Uterus (tissue), 2 donors: ENCODE measurements at regions not wholly inside any gene's neighbourhood (a gene's known extent, or its start where the extent isn't known, plus 50 kb on each side); places are given as distances from the start of the nearest gene placed in this dataset.

Source experiments
- CTCF ChIP-seq, 4 experiments: fragments of 200-600 bp in 2 of 4; fragments of 450-650 bp in 2 of 4; sonication (generic) in 2 of 4; IDR thresholded peaks; one replicate each; pipeline ENCODE4 v1.5.1; 2016 to 2019; ENCODE audit warnings: antibody characterized with exemption in 4 of 4, mild to moderate bottlenecking in 2 of 4, moderate library complexity in 1 of 4
- POLR2A ChIP-seq, 2 donors: fragments of 450-650 bp; IDR thresholded peaks; one replicate each; pipeline ENCODE4 v1.6.1; 2016; ENCODE audit warnings: antibody characterized with exemption in 2 of 2, mild to moderate bottlenecking in 1 of 2, moderate library complexity in 1 of 2

- TF ChIP-seq CTCF (IDR thresholded peaks at IDR 0.05) (no peak), POLR2A (IDR thresholded peaks at IDR 0.05) (no peak)
Observed at GRCh38 chr21:36605426-36605825, 93.5 kb upstream of the SIM2 start.
